ENCODE measurements at regions not wholly inside any gene's neighbourhood (a gene's known extent, or its start where the extent isn't known, plus 50 kb on each side); places are given as distances from the start of the nearest gene placed in this dataset.

DNA sequence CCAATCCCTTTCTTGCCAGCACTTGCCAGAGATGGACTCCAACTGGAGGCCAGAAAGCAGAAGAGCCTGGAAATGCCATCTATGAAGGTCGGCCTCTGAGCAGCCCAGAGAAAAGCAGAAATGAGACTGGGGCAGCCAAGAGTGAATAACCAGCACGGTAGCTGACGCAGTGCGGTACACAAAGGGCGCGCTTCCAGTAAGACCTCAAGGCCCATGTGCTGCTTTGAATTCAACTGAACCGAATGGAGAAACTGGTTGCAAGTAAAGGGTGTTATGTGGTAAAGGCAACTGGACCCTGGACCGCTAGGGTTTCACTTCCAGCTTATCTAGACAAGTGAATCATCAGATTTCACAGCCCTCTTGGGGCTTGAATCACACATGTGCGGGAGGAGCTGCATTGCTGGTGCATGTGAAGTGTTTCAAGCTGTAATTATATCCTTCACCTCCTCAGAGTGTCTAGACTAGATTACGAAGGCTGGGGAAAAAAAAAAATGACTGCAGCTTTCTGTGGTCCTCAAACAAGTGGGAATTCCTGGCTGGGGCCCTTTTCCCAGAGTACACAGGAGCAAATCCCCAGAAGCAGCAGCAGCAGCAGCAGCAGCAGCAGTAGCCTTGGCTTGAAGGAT, 128.9 kb downstream of the CCDC34 start:
- Histone ChIP-seq H3K36me3 (ENCODE audit: control insufficient read depth, insufficient read depth, low read length) (no peaks in the 10 kb centered on the region), H3K9me3 (ENCODE audit: control insufficient read depth, low read length) (no peaks in the 10 kb centered on the region), H3K4me1 (no peaks in the 10 kb centered on the region), H3K27me3 (ENCODE audit: control insufficient read depth, insufficient read depth, low read length) (no peaks in the 10 kb centered on the region), H3K79me2 (no peaks in the 10 kb centered on the region), H3K4me3 (ENCODE audit: low read depth, low read length) (no peak overlapping the region), H3K9ac (no peak overlapping the region), H3K27ac (no peak overlapping the region), H2AFZ (no peak overlapping the region), H3K4me2 (ENCODE audit: low read length) (no peak overlapping the region)
- TF ChIP-seq, protein P1, sequence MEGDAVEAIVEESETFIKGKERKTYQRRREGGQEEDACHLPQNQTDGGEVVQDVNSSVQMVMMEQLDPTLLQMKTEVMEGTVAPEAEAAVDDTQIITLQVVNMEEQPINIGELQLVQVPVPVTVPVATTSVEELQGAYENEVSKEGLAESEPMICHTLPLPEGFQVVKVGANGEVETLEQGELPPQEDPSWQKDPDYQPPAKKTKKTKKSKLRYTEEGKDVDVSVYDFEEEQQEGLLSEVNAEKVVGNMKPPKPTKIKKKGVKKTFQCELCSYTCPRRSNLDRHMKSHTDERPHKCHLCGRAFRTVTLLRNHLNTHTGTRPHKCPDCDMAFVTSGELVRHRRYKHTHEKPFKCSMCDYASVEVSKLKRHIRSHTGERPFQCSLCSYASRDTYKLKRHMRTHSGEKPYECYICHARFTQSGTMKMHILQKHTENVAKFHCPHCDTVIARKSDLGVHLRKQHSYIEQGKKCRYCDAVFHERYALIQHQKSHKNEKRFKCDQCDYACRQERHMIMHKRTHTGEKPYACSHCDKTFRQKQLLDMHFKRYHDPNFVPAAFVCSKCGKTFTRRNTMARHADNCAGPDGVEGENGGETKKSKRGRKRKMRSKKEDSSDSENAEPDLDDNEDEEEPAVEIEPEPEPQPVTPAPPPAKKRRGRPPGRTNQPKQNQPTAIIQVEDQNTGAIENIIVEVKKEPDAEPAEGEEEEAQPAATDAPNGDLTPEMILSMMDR (IDR thresholded peaks at IDR 0.05), result no peak

DNA sequence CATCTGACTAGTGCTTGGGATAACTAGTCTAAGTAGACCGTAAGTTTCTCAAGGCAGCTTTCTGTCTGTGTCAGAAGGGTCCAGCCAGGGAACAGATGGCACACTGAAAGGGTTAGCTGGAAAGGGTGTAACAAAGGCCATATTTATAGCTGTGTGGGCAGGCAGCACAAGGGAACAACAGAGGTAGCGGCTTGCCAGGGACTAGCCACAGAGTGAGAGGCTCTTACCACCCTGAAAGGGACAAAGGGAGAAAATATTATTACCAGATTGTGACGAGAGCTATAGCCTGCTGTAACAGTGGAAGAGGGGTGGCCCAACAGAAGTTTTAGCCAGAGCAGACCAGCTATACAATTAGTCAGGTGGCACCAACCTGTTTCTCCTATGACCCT, 129.4 kb downstream of the CCDC34 start:
- Histone ChIP-seq H2AFZ (no peak overlapping the region), H3K79me2 (no peaks in the 10 kb centered on the region), H3K27me3 (ENCODE audit: control insufficient read depth, insufficient read depth, low read length) (no peaks in the 10 kb centered on the region), H3K9ac (no peak overlapping the region), H3K36me3 (ENCODE audit: control insufficient read depth, insufficient read depth, low read length) (no peaks in the 10 kb centered on the region), H3K4me3 (ENCODE audit: low read depth, low read length) (no peak overlapping the region), H3K9me3 (ENCODE audit: control insufficient read depth, low read length) (no peaks in the 10 kb centered on the region), H3K27ac (no peak overlapping the region), H3K4me1 (no peaks in the 10 kb centered on the region), H3K4me2 (ENCODE audit: low read length) (no peak overlapping the region)
- TF ChIP-seq, protein P1 (IDR thresholded peaks at IDR 0.05), result no peak

DNA sequence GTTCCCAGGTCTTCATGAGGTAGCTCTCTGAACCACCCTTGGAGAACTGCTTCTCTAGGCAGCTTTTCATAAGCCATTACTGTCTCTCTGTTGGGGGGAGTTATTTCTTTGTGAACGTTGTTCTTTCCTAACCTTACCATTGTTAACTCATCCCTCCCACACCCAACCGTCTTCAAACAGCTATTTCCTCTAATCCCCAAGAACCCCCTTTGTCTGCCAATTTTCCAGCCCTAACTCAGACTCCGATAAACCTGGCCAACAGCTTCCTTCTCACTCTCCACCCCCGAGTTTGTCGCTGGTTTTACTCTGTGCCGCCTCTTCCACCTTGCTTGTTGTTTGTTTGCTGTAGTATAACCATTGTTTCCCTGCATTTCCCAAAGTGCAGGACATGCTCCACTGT, 131.5 kb downstream of the CCDC34 start:
- Histone ChIP-seq H3K9me3 (ENCODE audit: control insufficient read depth, low read length) (no peaks in the 10 kb centered on the region), H3K79me2 (no peaks in the 10 kb centered on the region), H3K4me3 (ENCODE audit: low read depth, low read length) (no peak overlapping the region), H2AFZ (no peak overlapping the region), H3K27me3 (ENCODE audit: control insufficient read depth, insufficient read depth, low read length) (no peaks in the 10 kb centered on the region), H3K27ac (no peak overlapping the region), H3K4me1 (no peaks in the 10 kb centered on the region), H3K4me2 (ENCODE audit: low read length) (no peak overlapping the region), H3K9ac (no peak overlapping the region), H3K36me3 (ENCODE audit: control insufficient read depth, insufficient read depth, low read length) (no peaks in the 10 kb centered on the region)
- TF ChIP-seq, protein P1 (IDR thresholded peaks at IDR 0.05), result no peak

DNA sequence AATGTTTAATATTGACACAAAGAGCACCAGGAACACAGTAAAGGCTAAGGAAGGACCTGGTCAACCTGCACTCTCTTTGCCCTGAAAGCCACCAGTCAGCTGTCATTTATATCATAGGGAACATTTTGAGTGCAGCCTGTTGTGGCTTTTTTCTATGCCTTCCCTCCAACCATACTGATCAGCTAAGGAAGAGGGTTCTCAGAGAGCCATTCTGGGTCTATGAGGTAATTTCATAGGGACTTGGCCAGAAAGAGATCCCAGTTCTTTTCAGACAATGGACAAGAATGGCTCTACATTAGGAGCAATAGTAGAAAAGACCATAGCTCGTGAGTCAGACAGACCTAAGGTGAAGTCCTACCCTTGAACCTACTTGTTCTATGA, 132.8 kb downstream of the CCDC34 start:
- Histone ChIP-seq H3K27ac (no peak overlapping the region), H3K9me3 (ENCODE audit: control insufficient read depth, low read length) (no peaks in the 10 kb centered on the region), H3K4me2 (ENCODE audit: low read length) (no peak overlapping the region), H3K4me3 (ENCODE audit: low read depth, low read length) (no peak overlapping the region), H3K9ac (no peak overlapping the region), H3K27me3 (ENCODE audit: control insufficient read depth, insufficient read depth, low read length) (no peaks in the 10 kb centered on the region), H3K4me1 (no peaks in the 10 kb centered on the region), H2AFZ (no peak overlapping the region), H3K79me2 (no peaks in the 10 kb centered on the region), H3K36me3 (ENCODE audit: control insufficient read depth, insufficient read depth, low read length) (no peaks in the 10 kb centered on the region)
- TF ChIP-seq, protein P1 (IDR thresholded peaks at IDR 0.05), result no peak

DNA sequence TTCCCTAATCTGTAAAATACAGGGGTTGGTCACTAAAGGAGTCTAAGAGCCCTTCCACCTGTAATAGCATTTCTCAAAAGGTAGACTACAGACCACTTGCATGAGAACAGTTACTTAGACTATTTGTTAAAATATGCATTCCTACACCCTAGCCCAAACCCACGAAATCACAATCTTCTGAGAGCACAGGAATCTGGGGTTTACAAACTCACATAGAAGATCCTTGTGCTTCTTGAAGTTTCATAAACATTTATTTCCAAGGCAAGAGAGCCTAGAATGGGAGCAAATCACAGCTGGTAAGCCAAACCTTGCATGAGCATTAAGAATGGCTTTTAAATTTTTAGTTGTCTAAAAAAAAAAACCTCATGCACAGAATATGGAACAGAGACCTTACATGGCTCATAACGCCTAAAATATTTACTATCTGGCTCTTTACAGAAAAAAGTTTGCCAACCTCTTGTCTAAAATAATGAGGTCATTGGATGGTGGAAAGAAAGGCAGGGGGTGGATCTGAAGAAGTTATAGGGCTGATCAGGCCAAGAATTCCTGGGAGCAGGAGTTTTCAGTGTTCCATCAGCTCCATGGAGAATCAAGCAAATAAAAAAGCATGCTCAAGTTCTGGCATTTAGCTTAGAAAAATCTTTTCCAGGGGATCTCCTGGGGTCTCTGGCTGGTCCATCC, 133.4 kb downstream of the CCDC34 start:
- H3K9ac ChIP-seq, result no peak overlapping the region
- no peak overlapping the region for H3K4me2 ChIP-seq (ENCODE audit: low read length)
- H3K27ac ChIP-seq, result no peak overlapping the region
- no peak overlapping the region for H2AFZ ChIP-seq
- no peaks in the 10 kb centered on the region for H3K4me1 ChIP-seq
- TF ChIP-seq, protein P1 (IDR thresholded peaks at IDR 0.05), result no peak
- no peaks in the 10 kb centered on the region for H3K9me3 ChIP-seq (ENCODE audit: control insufficient read depth, low read length)
- no peaks in the 10 kb centered on the region for H3K27me3 ChIP-seq (ENCODE audit: control insufficient read depth, insufficient read depth, low read length)
- no peaks in the 10 kb centered on the region for H3K79me2 ChIP-seq
- no peaks in the 10 kb centered on the region for H3K36me3 ChIP-seq (ENCODE audit: control insufficient read depth, insufficient read depth, low read length)
- no peak overlapping the region for H3K4me3 ChIP-seq (ENCODE audit: low read depth, low read length)

All from parathyroid adenoma (tissue), 2 donors.